ENCODE measurements at regions not wholly inside any gene's neighbourhood (a gene's known extent, or its start where the extent isn't known, plus 50 kb on each side); places are given as distances from the start of the nearest gene placed in this dataset.

GRCh38 chr21:24628046-24628445 lies 979.2 kb downstream of the MRPL39 start:
- H3K36me3 ChIP-seq: no peaks in the 10 kb centered on the region
- TF ChIP-seq Cebpa-rat (IDR thresholded peaks at IDR 0.05): no peak
- no peak overlapping the region for H3K27ac ChIP-seq
- H3K27me3 ChIP-seq: no peaks in the 10 kb centered on the region
- H3K9ac ChIP-seq: no peak overlapping the region
- no peaks in the 10 kb centered on the region for H3K4me1 ChIP-seq
- no peaks in the 10 kb centered on the region for H3K9me3 ChIP-seq
- H4K20me1 ChIP-seq: no peaks in the 10 kb centered on the region
- H3K4me3 ChIP-seq: no peak overlapping the region
- H3K4me2 ChIP-seq: no peak overlapping the region

- Histone ChIP-seq H3K4me1 (no peaks in the 10 kb centered on the region), H3K9ac (no peak overlapping the region), H4K20me1 (no peaks in the 10 kb centered on the region), H3K36me3 (no peaks in the 10 kb centered on the region), H3K27me3 (no peaks in the 10 kb centered on the region), H3K9me3 (peaks cover 17% of the 10 kb centered on the region), H3K4me2 (no peak overlapping the region), H3K4me3 (no peak overlapping the region), H3K27ac (no peak overlapping the region)
- no peak for TF ChIP-seq Cebpa-rat (IDR thresholded peaks at IDR 0.05)
Observed at GRCh38 chr21:24617819-24618218, 989.5 kb downstream of the MRPL39 start.

- Histone ChIP-seq H3K27ac (no peak overlapping the region), H3K36me3 (no peaks in the 10 kb centered on the region), H4K20me1 (no peaks in the 10 kb centered on the region), H3K4me1 (no peaks in the 10 kb centered on the region), H3K4me2 (no peak overlapping the region), H3K9me3 (no peaks in the 10 kb centered on the region), H3K9ac (no peak overlapping the region), H3K27me3 (no peaks in the 10 kb centered on the region), H3K4me3 (no peak overlapping the region)
- no peak for TF ChIP-seq Cebpa-rat (IDR thresholded peaks at IDR 0.05)
Observed at GRCh38 chr21:24594082-24594481, 1013.2 kb downstream of the MRPL39 start.

- Histone ChIP-seq H3K4me1 (no peaks in the 10 kb centered on the region), H3K27ac (no peak overlapping the region), H3K9me3 (no peaks in the 10 kb centered on the region), H3K9ac (no peak overlapping the region), H4K20me1 (no peaks in the 10 kb centered on the region), H3K36me3 (no peaks in the 10 kb centered on the region), H3K27me3 (no peaks in the 10 kb centered on the region), H3K4me2 (no peak overlapping the region), H3K4me3 (no peak overlapping the region)
- TF ChIP-seq Cebpa-rat (IDR thresholded peaks at IDR 0.05): no peak
Observed at GRCh38 chr21:24590261-24590660, 1017.0 kb downstream of the MRPL39 start.

GRCh38 chr21:24583473-24583872 lies 1023.8 kb downstream of the MRPL39 start:
- H3K4me1 ChIP-seq: no peaks in the 10 kb centered on the region
- no peaks in the 10 kb centered on the region for H3K27me3 ChIP-seq
- TF ChIP-seq Cebpa-rat (IDR thresholded peaks at IDR 0.05): no peak
- no peak overlapping the region for H3K9ac ChIP-seq
- no peaks in the 10 kb centered on the region for H4K20me1 ChIP-seq
- no peaks in the 10 kb centered on the region for H3K9me3 ChIP-seq
- no peak overlapping the region for H3K4me2 ChIP-seq
- H3K27ac ChIP-seq: no peak overlapping the region
- H3K36me3 ChIP-seq: no peaks in the 10 kb centered on the region
- no peak overlapping the region for H3K4me3 ChIP-seq

GRCh38 chr21:24577301-24577700 lies 1030.0 kb downstream of the MRPL39 start:
- no peaks in the 10 kb centered on the region for H3K36me3 ChIP-seq
- H3K9me3 ChIP-seq: no peaks in the 10 kb centered on the region
- H4K20me1 ChIP-seq: no peaks in the 10 kb centered on the region
- H3K27me3 ChIP-seq: no peaks in the 10 kb centered on the region
- H3K4me3 ChIP-seq: no peak overlapping the region
- H3K4me1 ChIP-seq: no peaks in the 10 kb centered on the region
- no peak overlapping the region for H3K4me2 ChIP-seq
- TF ChIP-seq Cebpa-rat (IDR thresholded peaks at IDR 0.05): no peak
- H3K27ac ChIP-seq: no peak overlapping the region
- H3K9ac ChIP-seq: no peak overlapping the region

GRCh38 chr21:24561291-24561690 lies 1046.0 kb downstream of the MRPL39 start:
- no peaks in the 10 kb centered on the region for H3K4me1 ChIP-seq
- H3K9ac ChIP-seq: no peak overlapping the region
- H3K4me3 ChIP-seq: no peak overlapping the region
- H4K20me1 ChIP-seq: no peaks in the 10 kb centered on the region
- no peaks in the 10 kb centered on the region for H3K27me3 ChIP-seq
- TF ChIP-seq Cebpa-rat (IDR thresholded peaks at IDR 0.05): no peak
- no peak overlapping the region for H3K4me2 ChIP-seq
- H3K36me3 ChIP-seq: no peaks in the 10 kb centered on the region
- H3K27ac ChIP-seq: no peak overlapping the region
- no peaks in the 10 kb centered on the region for H3K9me3 ChIP-seq

- no peaks in the 10 kb centered on the region for H3K4me1 ChIP-seq
- no peak for TF ChIP-seq Cebpa-rat (IDR thresholded peaks at IDR 0.05)
- no peaks in the 10 kb centered on the region for H3K27me3 ChIP-seq
- no peaks in the 10 kb centered on the region for H4K20me1 ChIP-seq
- H3K4me2 ChIP-seq: no peak overlapping the region
- H3K4me3 ChIP-seq: no peak overlapping the region
- no peaks in the 10 kb centered on the region for H3K36me3 ChIP-seq
- H3K9me3 ChIP-seq: no peaks in the 10 kb centered on the region
- no peak overlapping the region for H3K9ac ChIP-seq
- no peak overlapping the region for H3K27ac ChIP-seq
Observed at GRCh38 chr21:24552491-24552890, 1054.8 kb downstream of the MRPL39 start.

- H3K36me3 ChIP-seq: no peaks in the 10 kb centered on the region
- no peaks in the 10 kb centered on the region for H3K9me3 ChIP-seq
- H4K20me1 ChIP-seq: no peaks in the 10 kb centered on the region
- H3K27ac ChIP-seq: no peak overlapping the region
- no peak overlapping the region for H3K4me2 ChIP-seq
- no peaks in the 10 kb centered on the region for H3K27me3 ChIP-seq
- no peak for TF ChIP-seq Cebpa-rat (IDR thresholded peaks at IDR 0.05)
- H3K4me1 ChIP-seq: no peaks in the 10 kb centered on the region
- no peak overlapping the region for H3K9ac ChIP-seq
- no peak overlapping the region for H3K4me3 ChIP-seq
Observed at GRCh38 chr21:24545807-24546361, 1061.4 kb downstream of the MRPL39 start.

GRCh38 chr21:24514081-24514733 lies 1093.1 kb downstream of the MRPL39 start:
- H3K9ac ChIP-seq: no peak overlapping the region
- H4K20me1 ChIP-seq: no peaks in the 10 kb centered on the region
- no peaks in the 10 kb centered on the region for H3K27me3 ChIP-seq
- no peak overlapping the region for H3K27ac ChIP-seq
- H3K36me3 ChIP-seq: no peaks in the 10 kb centered on the region
- no peaks in the 10 kb centered on the region for H3K4me1 ChIP-seq
- TF ChIP-seq Cebpa-rat (IDR thresholded peaks at IDR 0.05): no peak
- H3K4me3 ChIP-seq: no peak overlapping the region
- H3K9me3 ChIP-seq: no peaks in the 10 kb centered on the region
- no peak overlapping the region for H3K4me2 ChIP-seq
